ENCODE measurements at regions not wholly inside any gene's neighbourhood (a gene's known extent, or its start where the extent isn't known, plus 50 kb on each side); places are given as distances from the start of the nearest gene placed in this dataset.
A peak's percentile ranks its signal among the peaks of the same experiment; 100 is the strongest.

GRCh38 chr1:93811326-93812065 is 67.5 kb downstream of the DNTTIP2 start:
- intact Hi-C loops (cut with DNase I), result loop anchor here (5.0 to 10.0 kb wide), 2 partner anchors 179 to 377 kb away; no protein-coding TSS in a partner anchor
- no peaks in the 10 kb centered on the region for H3K4me1 ChIP-seq
- DNase-seq, result no peak
- H3K4me3 ChIP-seq (replicated peaks in 1 of 3), result no peak overlapping the region
- WGBS, 2 donors, result 82% methylated on average over 7 of the region's 7 CpGs
- no peaks in the 10 kb centered on the region for H3K9me3 ChIP-seq
- no peak overlapping the region for H3K27ac ChIP-seq
- no peaks in the 10 kb centered on the region for H3K36me3 ChIP-seq
- H3K27me3 ChIP-seq, result no peaks in the 10 kb centered on the region
- no peak for TF ChIP-seq POLR2A (IDR thresholded peaks at IDR 0.05)
- no peak for TF ChIP-seq CTCF (IDR thresholded peaks at IDR 0.05)

GRCh38 chr1:93810316-93810715 is 68.7 kb downstream of the DNTTIP2 start:
- Histone ChIP-seq H3K9me3 (no peaks in the 10 kb centered on the region), H3K4me3 (replicated peaks in 1 of 3) (no peak overlapping the region), H3K27ac (no peak overlapping the region), H3K36me3 (no peaks in the 10 kb centered on the region), H3K4me1 (no peaks in the 10 kb centered on the region), H3K27me3 (no peaks in the 10 kb centered on the region)
- no peak for TF ChIP-seq POLR2A (IDR thresholded peaks at IDR 0.05)
- no peak for TF ChIP-seq CTCF (IDR thresholded peaks at IDR 0.05)
- intact Hi-C loops (cut with DNase I), result loop anchor here (5.0 to 10.0 kb wide), 2 partner anchors 178 to 376 kb away; no protein-coding TSS in a partner anchor
- 85 to 88% methylated on average over 3 of the region's 3 CpGs for WGBS, 2 donors
- DNase-seq, result no peak

GRCh38 chr1:93808871-93809270 is 70.1 kb downstream of the DNTTIP2 start:
- WGBS, 2 donors, result 92 to 98% methylated on average over 2 of the region's 2 CpGs
- Histone ChIP-seq H3K9me3 (no peaks in the 10 kb centered on the region), H3K4me3 (replicated peaks in 1 of 3) (no peak overlapping the region), H3K36me3 (no peaks in the 10 kb centered on the region), H3K27ac (no peak overlapping the region), H3K4me1 (peaks cover 0 to under 1% of the 10 kb centered on the region in 2 donors), H3K27me3 (no peaks in the 10 kb centered on the region)
- TF ChIP-seq CTCF (IDR thresholded peaks at IDR 0.05) (no peak), POLR2A (IDR thresholded peaks at IDR 0.05) (no peak)
- DNase-seq, result no peak
- intact Hi-C loops (cut with DNase I), result no loop called here

- peak in 1 of 2 donors; percentile 15 for DNase-seq
- intact Hi-C loops (cut with DNase I), result no loop called here
- Histone ChIP-seq H3K27me3 (no peaks in the 10 kb centered on the region), H3K36me3 (no peaks in the 10 kb centered on the region), H3K27ac (no peak overlapping the region), H3K4me3 (replicated peaks in 1 of 3) (no peak overlapping the region), H3K9me3 (no peaks in the 10 kb centered on the region), H3K4me1 (peaks cover 0 to 7% of the 10 kb centered on the region in 2 donors)
- TF ChIP-seq CTCF (IDR thresholded peaks at IDR 0.05) (no peak), POLR2A (IDR thresholded peaks at IDR 0.05) (no peak)
- WGBS, 2 donors, result 89 to 90% methylated on average over 2 of the region's 2 CpGs
These were observed 71.6 kb downstream of the DNTTIP2 start for GRCh38 chr1:93807311-93807930.

- DNase-seq, result no peak
- Histone ChIP-seq H3K36me3 (no peaks in the 10 kb centered on the region), H3K4me1 (peaks cover 0 to 7% of the 10 kb centered on the region in 2 donors), H3K27me3 (no peaks in the 10 kb centered on the region), H3K27ac (peak overlapping the region in 2 of 3 donors; percentile 3 to 34), H3K9me3 (no peaks in the 10 kb centered on the region), H3K4me3 (replicated peaks in 1 of 3) (no peak overlapping the region)
- no peak for TF ChIP-seq POLR2A (IDR thresholded peaks at IDR 0.05)
- no peak for TF ChIP-seq CTCF (IDR thresholded peaks at IDR 0.05)
- 96 to 100% methylated on average over 1 of the region's 1 CpG for WGBS, 2 donors
- intact Hi-C loops (cut with DNase I), result no loop called here
These were observed 73.9 kb downstream of the DNTTIP2 start for GRCh38 chr1:93805027-93805610.
